ENCODE measurements at regions not wholly inside any gene's neighbourhood (a gene's known extent, or its start where the extent isn't known, plus 50 kb on each side); places are given as distances from the start of the nearest gene placed in this dataset.

- TF ChIP-seq CTCF (IDR thresholded peaks at IDR 0.05), result no peak
- no peak for TF ChIP-seq POLR2A (IDR thresholded peaks at IDR 0.05)
These were observed 59.7 kb upstream of the CD34 start for GRCh38 chr1:207970329-207971233.
